SK-N-SH (cell line): ENCODE measurements at regions not wholly inside any gene's neighbourhood (a gene's known extent, or its start where the extent isn't known, plus 50 kb on each side); places are given as distances from the start of the nearest gene placed in this dataset.

Experiments
- CTCF ChIA-PET: fragments of 300-600, 350-600 bp; formaldehyde crosslinking; extraction: SDS; loops from one replicate; lab custom pipeline; 2021; lab: Yijun Ruan, JAX
- POLR2A ChIA-PET: fragments of 350-600 bp; sonication (Branson Sonifier 250); formaldehyde crosslinking; extraction: SDS; loops from one replicate; lab custom pipeline; 2020; ENCODE audit warnings: antibody characterized with exemption, inconsistent platforms; lab: Yijun Ruan, JAX
- DNase-seq: peaks from one replicate; pipeline ENCODE4 v3.0.0; 2012
- H2AFZ ChIP-seq: fragments of 200-600 bp; sonication (generic); 2 replicates; pipeline ENCODE4 v1.8.1; 2016; ENCODE audit warnings: antibody characterized with exemption, mild to moderate bottlenecking, low read depth
- H3F3A ChIP-seq: fragments of 200-600 bp; sonication (generic); replicated peaks from 2 replicates; pipeline ENCODE3; 2016; ENCODE audit warnings: antibody characterized with exemption, mild to moderate bottlenecking; ENCODE audit not compliant: insufficient read depth
- H3K27ac ChIP-seq, 2 experiments: fragments of 200-500 bp in 1 of 2; fragments of 200-600 bp in 1 of 2; sonication (Bioruptor generic) in 1 of 2; sonication (generic), shearing (Covaris generic) in 1 of 2; 2 replicates each; pipeline versions ENCODE4 v1.5.1 to v1.6.1; 2014 to 2016; ENCODE audit warnings: low read depth in 2 of 2, inconsistent platforms in 1 of 2, low read length in 1 of 2, mild to moderate bottlenecking in 1 of 2, mixed read lengths in 1 of 2
- H3K27me3 ChIP-seq: fragments of 200-600 bp; sonication (generic), shearing (Covaris generic); 2 replicates; pipeline ENCODE4 v1.6.1; 2016; ENCODE audit warnings: mixed run types; ENCODE audit not compliant: insufficient read depth
- H3K36me3 ChIP-seq, 2 experiments: fragments of 200-500 bp in 1 of 2; fragments of 200-600 bp in 1 of 2; sonication (Bioruptor generic) in 1 of 2; sonication (generic) in 1 of 2; replicated peaks in 1 of 2; 2 replicates each; pipeline versions ENCODE3 to v1.5.1; 2014 to 2016; ENCODE audit warnings: low read length in 1 of 2, mild to moderate bottlenecking in 1 of 2; ENCODE audit not compliant: insufficient read depth in 2 of 2, control insufficient read depth in 1 of 2
- H3K4me1 ChIP-seq, 2 experiments: fragments of 200-500 bp in 1 of 2; fragments of 200-600 bp in 1 of 2; sonication (Bioruptor generic) in 1 of 2; sonication (generic), shearing (Covaris generic) in 1 of 2; 2 replicates each; pipeline versions ENCODE4 v1.5.1 to v1.6.1; 2014 to 2016; ENCODE audit warnings: low read depth in 1 of 2, low read length in 1 of 2, mixed run types in 1 of 2; ENCODE audit not compliant: insufficient read depth in 2 of 2, control insufficient read depth in 1 of 2
- H3K4me2 ChIP-seq: fragments of 200-600 bp; sonication (generic), shearing (Covaris generic); 2 replicates; pipeline ENCODE4 v1.6.1; 2017; ENCODE audit warnings: mixed run types
- H3K4me3 ChIP-seq, 2 experiments: fragments of 200-500 bp in 1 of 2; fragments of 200-600 bp in 1 of 2; sonication (Bioruptor generic) in 1 of 2; sonication (generic), shearing (Covaris generic) in 1 of 2; 2 replicates each; pipeline versions ENCODE4 v1.5.1 to v1.8.1; 2014 to 2016; ENCODE audit warnings: low read depth in 2 of 2, inconsistent platforms in 1 of 2, low read length in 1 of 2, mild to moderate bottlenecking in 1 of 2, mixed read lengths in 1 of 2, moderate library complexity in 1 of 2
- H3K79me2 ChIP-seq: fragments of 200-600 bp; sonication (generic); 2 replicates; pipeline ENCODE4 v1.8.1; 2017; ENCODE audit warnings: mild to moderate bottlenecking; ENCODE audit not compliant: insufficient read depth
- H3K9ac ChIP-seq: fragments of 200-600 bp; sonication (generic); 2 replicates; pipeline ENCODE4 v1.6.1; 2017; ENCODE audit warnings: mixed run types
- H3K9me2 ChIP-seq: fragments of 200-600 bp; sonication (generic); 2 replicates; pipeline ENCODE4 v1.6.1; 2017; ENCODE audit warnings: mixed run types
- H3K9me3 ChIP-seq: fragments of 200-600 bp; sonication (generic); 2 replicates; pipeline ENCODE4 v1.6.1; 2017; ENCODE audit warnings: mixed run types, mild to moderate bottlenecking, moderate library complexity
- H4K20me1 ChIP-seq: fragments of 200-600 bp; sonication (generic); 2 replicates; pipeline ENCODE4 v1.6.1; 2017; ENCODE audit warnings: mild to moderate bottlenecking, mixed run types; ENCODE audit not compliant: insufficient read depth
- ELF1 ChIP-seq: IDR thresholded peaks from 2 replicates; pipeline ENCODE4 v1.4.0; 2012
- EZH2phosphoT487 ChIP-seq: fragments of 200-600 bp; sonication (generic); IDR thresholded peaks from 2 replicates; pipeline ENCODE4 v1.6.1; 2017; ENCODE audit warnings: low read depth, mixed run types, mild to moderate bottlenecking, antibody characterized with exemption, moderate library complexity, borderline replicate concordance
- FOXJ3 ChIP-seq: sonication (generic); formaldehyde crosslinking; IDR thresholded peaks from 2 replicates; pipeline ENCODE4 v1.5.1; 2020; ENCODE audit warnings: mild to moderate bottlenecking, missing genetic modification reagents
- GABPA ChIP-seq: IDR thresholded peaks from 2 replicates; pipeline ENCODE4 v1.4.0; 2012; ENCODE audit warnings: low read depth, mild to moderate bottlenecking
- MXI1 ChIP-seq: IDR thresholded peaks from 2 replicates; pipeline ENCODE4 v1.6.1; 2012; ENCODE audit warnings: mild to moderate bottlenecking, low read depth, low read length, improper control_type of control experiment
- RAD21 ChIP-seq: IDR thresholded peaks from 2 replicates; pipeline ENCODE4 v1.6.1; 2012; ENCODE audit warnings: mild to moderate bottlenecking, low read length
- RFX5 ChIP-seq: IDR thresholded peaks from 2 replicates; pipeline ENCODE4 v1.6.1; 2012; ENCODE audit warnings: mild to moderate bottlenecking, improper control_type of control experiment, low read length
- WGBS: methylation state at CpG from one replicate; pipeline ENCODE4 v1.1.6; 2017; ENCODE audit warnings: low lambda C conversion rate; 5-methylcytosine and 5-hydroxymethylcytosine counted together
- TF ChIP-seq, protein P1 (sequence below): fragments of 150-350 bp; IDR thresholded peaks from 2 replicates; pipeline ENCODE4 v1.6.1; 2016; ENCODE audit warnings: mild to moderate bottlenecking, low read depth, low read length
- TF ChIP-seq, protein P2 (sequence below): IDR thresholded peaks from 2 replicates; pipeline ENCODE4 v1.4.0; 2012; ENCODE audit warnings: low read depth
- TF ChIP-seq, protein P3 (sequence below): fragments of 200-600 bp; sonication (generic); IDR thresholded peaks from 2 replicates; pipeline ENCODE4 v1.6.1; 2017; ENCODE audit warnings: antibody characterized with exemption, mild to moderate bottlenecking, moderate library complexity
- TF ChIP-seq, protein P4 (sequence below): IDR thresholded peaks from 2 replicates; pipeline ENCODE4; 2012
- TF ChIP-seq, protein P5 (sequence below): fragments of 150-350 bp; IDR thresholded peaks from 2 replicates; pipeline ENCODE4 v1.6.1; 2017; ENCODE audit warnings: antibody characterized with exemption, low read length, low read depth, borderline replicate concordance

DNA sequence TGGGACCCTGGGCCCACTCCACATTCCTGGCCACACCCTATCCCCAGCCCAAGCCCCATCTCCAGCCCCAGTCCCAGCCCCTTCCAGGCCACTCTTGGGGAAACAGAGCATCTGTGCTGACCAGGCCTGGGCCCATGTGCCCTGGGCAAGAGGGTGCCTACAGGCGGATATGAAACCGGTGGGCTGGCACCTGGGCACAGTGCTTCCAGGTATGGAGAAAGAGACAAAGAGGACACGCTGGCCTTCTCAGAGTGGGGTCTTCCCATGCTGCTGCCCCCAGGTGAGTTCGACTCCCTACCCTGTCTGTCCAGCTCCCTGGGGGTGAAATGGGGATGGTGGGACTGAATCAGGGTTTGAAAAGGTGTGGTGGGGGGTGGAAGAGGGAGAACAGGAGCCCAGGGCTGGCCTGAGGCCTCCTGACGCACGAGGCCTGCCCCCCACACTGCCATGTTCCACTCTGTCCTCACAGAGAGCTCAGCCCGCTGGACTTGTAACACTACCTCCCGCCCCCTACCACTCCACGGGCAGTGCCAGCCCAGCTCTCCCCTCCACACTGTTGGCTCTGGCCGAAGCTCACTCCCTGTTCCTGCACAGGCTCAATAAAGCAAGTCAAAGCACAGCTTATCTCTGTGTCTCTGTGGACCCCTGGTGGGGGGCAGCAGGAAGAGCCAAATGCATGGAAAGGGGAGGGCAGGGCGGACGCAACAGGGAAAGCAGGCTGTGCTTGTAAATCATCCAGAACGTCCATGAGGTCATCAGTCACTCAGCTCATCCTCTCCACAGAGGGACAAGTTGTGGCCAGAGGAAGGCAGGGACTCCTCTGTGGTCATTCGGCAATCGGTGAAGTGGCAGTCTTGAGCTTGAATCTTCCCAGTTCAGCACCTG, 71.1 kb upstream of the TMEM97 start:
- Histone ChIP-seq H2AFZ (no peak overlapping the region), H3K9me3 (no peaks in the 10 kb centered on the region), H3K27ac (no peak overlapping the region), H3K4me2 (no peak overlapping the region), H4K20me1 (no peaks in the 10 kb centered on the region), H3K4me1 (peaks cover 0 to 3% of the 10 kb centered on the region in 2 experiments; a peak in 1 of 4 replicates), H3F3A (no peaks in the 10 kb centered on the region), H3K27me3 (no peaks in the 10 kb centered on the region), H3K9ac (no peak overlapping the region), H3K36me3 (no peaks in the 10 kb centered on the region), H3K4me3 (no peak overlapping the region), H3K9me2 (no peaks in the 10 kb centered on the region), H3K79me2 (no peaks in the 10 kb centered on the region)
- CTCF ChIA-PET = interaction anchor here (0.5 to 8.3 kb wide), 7 partner anchors 16 to 443 kb away, joined by 3 to 93 read pairs (median 4); partner anchors contain the start of genes IFT20, LYRM9 and TNFAIP1
- peak; percentile 38 for DNase-seq
- POLR2A ChIA-PET = interaction anchor here (0.5 kb wide), 1 partner anchor 1714 kb away, joined by 4 read pairs; no protein-coding TSS in a partner anchor
- 57% methylated on average over 10 of the region's 15 CpGs for WGBS
- TF ChIP-seq RAD21 = peak; percentile 51
- TF ChIP-seq, protein P1, sequence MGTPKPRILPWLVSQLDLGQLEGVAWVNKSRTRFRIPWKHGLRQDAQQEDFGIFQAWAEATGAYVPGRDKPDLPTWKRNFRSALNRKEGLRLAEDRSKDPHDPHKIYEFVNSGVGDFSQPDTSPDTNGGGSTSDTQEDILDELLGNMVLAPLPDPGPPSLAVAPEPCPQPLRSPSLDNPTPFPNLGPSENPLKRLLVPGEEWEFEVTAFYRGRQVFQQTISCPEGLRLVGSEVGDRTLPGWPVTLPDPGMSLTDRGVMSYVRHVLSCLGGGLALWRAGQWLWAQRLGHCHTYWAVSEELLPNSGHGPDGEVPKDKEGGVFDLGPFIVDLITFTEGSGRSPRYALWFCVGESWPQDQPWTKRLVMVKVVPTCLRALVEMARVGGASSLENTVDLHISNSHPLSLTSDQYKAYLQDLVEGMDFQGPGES = no peak
- TF ChIP-seq GABPA = no peak

DNA sequence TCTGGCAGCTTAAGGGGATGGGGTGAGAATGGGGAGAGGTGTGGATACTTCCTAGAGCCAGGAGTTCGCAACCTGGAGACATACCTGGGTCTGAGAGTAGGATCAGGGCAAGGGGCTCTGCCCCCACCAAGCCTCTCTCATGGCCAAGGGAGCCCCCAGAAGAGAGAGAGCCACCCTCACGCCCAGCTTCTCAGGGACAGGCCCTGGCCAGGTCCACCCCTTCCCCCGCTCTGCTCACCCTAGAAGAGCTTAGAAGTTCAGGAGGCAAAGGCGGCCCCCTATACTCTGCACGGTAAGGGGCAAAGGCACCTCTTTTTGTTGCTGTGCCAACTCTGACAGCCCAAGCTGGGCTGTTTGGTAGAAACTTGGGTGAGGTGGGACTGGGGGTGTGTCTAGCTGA, 69.3 kb upstream of the TMEM97 start:
- Histone ChIP-seq H3K4me2 (no peak overlapping the region), H3K27ac (no peak overlapping the region), H4K20me1 (no peaks in the 10 kb centered on the region), H3K9me2 (no peaks in the 10 kb centered on the region)
- no peak for TF ChIP-seq EZH2phosphoT487
- no peak for TF ChIP-seq FOXJ3
- TF ChIP-seq RAD21 = no peak
- TF ChIP-seq, protein P2, sequence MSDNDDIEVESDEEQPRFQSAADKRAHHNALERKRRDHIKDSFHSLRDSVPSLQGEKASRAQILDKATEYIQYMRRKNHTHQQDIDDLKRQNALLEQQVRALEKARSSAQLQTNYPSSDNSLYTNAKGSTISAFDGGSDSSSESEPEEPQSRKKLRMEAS = no peak
- TF ChIP-seq, protein P3, sequence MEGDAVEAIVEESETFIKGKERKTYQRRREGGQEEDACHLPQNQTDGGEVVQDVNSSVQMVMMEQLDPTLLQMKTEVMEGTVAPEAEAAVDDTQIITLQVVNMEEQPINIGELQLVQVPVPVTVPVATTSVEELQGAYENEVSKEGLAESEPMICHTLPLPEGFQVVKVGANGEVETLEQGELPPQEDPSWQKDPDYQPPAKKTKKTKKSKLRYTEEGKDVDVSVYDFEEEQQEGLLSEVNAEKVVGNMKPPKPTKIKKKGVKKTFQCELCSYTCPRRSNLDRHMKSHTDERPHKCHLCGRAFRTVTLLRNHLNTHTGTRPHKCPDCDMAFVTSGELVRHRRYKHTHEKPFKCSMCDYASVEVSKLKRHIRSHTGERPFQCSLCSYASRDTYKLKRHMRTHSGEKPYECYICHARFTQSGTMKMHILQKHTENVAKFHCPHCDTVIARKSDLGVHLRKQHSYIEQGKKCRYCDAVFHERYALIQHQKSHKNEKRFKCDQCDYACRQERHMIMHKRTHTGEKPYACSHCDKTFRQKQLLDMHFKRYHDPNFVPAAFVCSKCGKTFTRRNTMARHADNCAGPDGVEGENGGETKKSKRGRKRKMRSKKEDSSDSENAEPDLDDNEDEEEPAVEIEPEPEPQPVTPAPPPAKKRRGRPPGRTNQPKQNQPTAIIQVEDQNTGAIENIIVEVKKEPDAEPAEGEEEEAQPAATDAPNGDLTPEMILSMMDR = no peak
- TF ChIP-seq, protein P4, sequence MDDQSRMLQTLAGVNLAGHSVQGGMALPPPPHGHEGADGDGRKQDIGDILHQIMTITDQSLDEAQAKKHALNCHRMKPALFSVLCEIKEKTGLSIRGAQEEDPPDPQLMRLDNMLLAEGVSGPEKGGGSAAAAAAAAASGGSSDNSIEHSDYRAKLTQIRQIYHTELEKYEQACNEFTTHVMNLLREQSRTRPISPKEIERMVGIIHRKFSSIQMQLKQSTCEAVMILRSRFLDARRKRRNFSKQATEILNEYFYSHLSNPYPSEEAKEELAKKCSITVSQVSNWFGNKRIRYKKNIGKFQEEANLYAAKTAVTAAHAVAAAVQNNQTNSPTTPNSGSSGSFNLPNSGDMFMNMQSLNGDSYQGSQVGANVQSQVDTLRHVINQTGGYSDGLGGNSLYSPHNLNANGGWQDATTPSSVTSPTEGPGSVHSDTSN = no peak
- TF ChIP-seq, protein P5, sequence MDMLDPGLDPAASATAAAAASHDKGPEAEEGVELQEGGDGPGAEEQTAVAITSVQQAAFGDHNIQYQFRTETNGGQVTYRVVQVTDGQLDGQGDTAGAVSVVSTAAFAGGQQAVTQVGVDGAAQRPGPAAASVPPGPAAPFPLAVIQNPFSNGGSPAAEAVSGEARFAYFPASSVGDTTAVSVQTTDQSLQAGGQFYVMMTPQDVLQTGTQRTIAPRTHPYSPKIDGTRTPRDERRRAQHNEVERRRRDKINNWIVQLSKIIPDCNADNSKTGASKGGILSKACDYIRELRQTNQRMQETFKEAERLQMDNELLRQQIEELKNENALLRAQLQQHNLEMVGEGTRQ = no peak
- TF ChIP-seq RFX5 = no peak
- TF ChIP-seq MXI1 = no peak
- TF ChIP-seq ELF1 = no peak
- TF ChIP-seq, all 33 proteins: peak for 0
- H3K79me2 ChIP-seq = no peaks in the 10 kb centered on the region
- no peak overlapping the region for H3K4me3 ChIP-seq
- no peak for DNase-seq
- peaks cover 0 to 3% of the 10 kb centered on the region in 2 experiments; a peak in 1 of 4 replicates for H3K4me1 ChIP-seq
- H3K36me3 ChIP-seq = no peaks in the 10 kb centered on the region
- H3F3A ChIP-seq = no peaks in the 10 kb centered on the region
- H3K27me3 ChIP-seq = no peaks in the 10 kb centered on the region
- H2AFZ ChIP-seq = no peak overlapping the region
- WGBS = no CpG with 5 or more reads among the region's 5 CpGs
- no peak overlapping the region for H3K9ac ChIP-seq
- ChIA-PET CTCF (interaction anchor here (1.0 to 8.3 kb wide), 7 partner anchors 9 to 444 kb away, joined by 4 to 93 read pairs (median 10); partner anchors contain the start of genes IFT20, LYRM9 and TNFAIP1), POLR2A (interaction anchor here (0.6 kb wide), 1 partner anchor 543 kb away, joined by 3 read pairs; no protein-coding TSS in a partner anchor)
- no peaks in the 10 kb centered on the region for H3K9me3 ChIP-seq
